ENCODE measurements at regions not wholly inside any gene's neighbourhood (a gene's known extent, or its start where the extent isn't known, plus 50 kb on each side); places are given as distances from the start of the nearest gene placed in this dataset.

DNA sequence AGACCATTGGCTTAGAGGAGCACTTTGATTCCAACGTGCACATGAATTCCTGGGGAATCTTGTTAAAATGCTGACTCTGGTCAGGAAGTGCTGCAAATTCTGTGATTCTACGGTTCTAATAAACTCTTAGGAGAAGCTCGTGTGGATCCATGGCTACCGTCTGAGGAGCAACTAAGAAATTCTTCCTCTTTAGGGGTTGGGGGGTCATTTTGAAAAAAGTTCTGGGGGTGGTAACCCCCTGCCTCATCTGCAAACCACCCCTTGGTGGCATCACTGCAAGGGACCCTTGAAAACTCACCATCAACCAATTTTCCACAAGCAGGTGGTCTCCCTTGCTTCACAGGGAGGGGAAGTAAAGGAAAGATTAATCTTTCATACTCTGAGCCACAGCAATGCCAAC is 52.2 kb upstream of the IGF1R start:
- peaks cover 3% of the 10 kb centered on the region for H3K27me3 ChIP-seq (ENCODE audit: insufficient read depth, poor library complexity, severe bottlenecking)
- H3K27ac ChIP-seq (replicated peaks): no peak overlapping the region
- no peak overlapping the region for H3K4me3 ChIP-seq (replicated peaks; ENCODE audit: insufficient read depth, low read length)
- no peak for DNase-seq (ENCODE audit: low read depth in 1 of 2, low spot score in 1 of 2)
- no peak for TF ChIP-seq GABPA (IDR thresholded peaks at IDR 0.05; ENCODE audit: low read depth)
- no peak for TF ChIP-seq REST (IDR thresholded peaks at IDR 0.05; ENCODE audit: insufficient replicate concordance, low read depth)
- TF ChIP-seq POLR2AphosphoS5 (IDR thresholded peaks at IDR 0.05; ENCODE audit: low read depth): no peak
- TF ChIP-seq CTCF (IDR thresholded peaks at IDR 0.05; ENCODE audit: insufficient read depth, low read length): no peak
- no peak for TF ChIP-seq SPI1 (IDR thresholded peaks at IDR 0.05; ENCODE audit: borderline replicate concordance, low read depth)

- no peak for TF ChIP-seq REST (IDR thresholded peaks at IDR 0.05; ENCODE audit: insufficient replicate concordance, low read depth)
- no peak for TF ChIP-seq CTCF (IDR thresholded peaks at IDR 0.05; ENCODE audit: insufficient read depth, low read length)
- no peak for TF ChIP-seq SPI1 (IDR thresholded peaks at IDR 0.05; ENCODE audit: borderline replicate concordance, low read depth)
- TF ChIP-seq POLR2AphosphoS5 (IDR thresholded peaks at IDR 0.05; ENCODE audit: low read depth): no peak
- TF ChIP-seq GABPA (IDR thresholded peaks at IDR 0.05; ENCODE audit: low read depth): no peak
- no peak for DNase-seq (ENCODE audit: low read depth in 1 of 2, low spot score in 1 of 2)
- Histone ChIP-seq H3K27ac (replicated peaks) (no peak overlapping the region), H3K27me3 (ENCODE audit: insufficient read depth, poor library complexity, severe bottlenecking) (no peaks in the 10 kb centered on the region), H3K4me3 (replicated peaks; ENCODE audit: insufficient read depth, low read length) (no peak overlapping the region)
Measured at GRCh38 chr15:98596885-98597392, 51.4 kb upstream of the IGF1R start.

- DNase-seq (ENCODE audit: low read depth in 1 of 2, low spot score in 1 of 2): no peak
- H3K4me3 ChIP-seq (replicated peaks; ENCODE audit: insufficient read depth, low read length): no peak overlapping the region
- TF ChIP-seq SPI1 (IDR thresholded peaks at IDR 0.05; ENCODE audit: borderline replicate concordance, low read depth): no peak
- no peak for TF ChIP-seq GABPA (IDR thresholded peaks at IDR 0.05; ENCODE audit: low read depth)
- no peak for TF ChIP-seq POLR2AphosphoS5 (IDR thresholded peaks at IDR 0.05; ENCODE audit: low read depth)
- TF ChIP-seq REST (IDR thresholded peaks at IDR 0.05; ENCODE audit: insufficient replicate concordance, low read depth): no peak
- TF ChIP-seq CTCF (IDR thresholded peaks at IDR 0.05; ENCODE audit: insufficient read depth, low read length): no peak
- no peak overlapping the region for H3K27ac ChIP-seq (replicated peaks)
- H3K27me3 ChIP-seq (ENCODE audit: insufficient read depth, poor library complexity, severe bottlenecking): no peaks in the 10 kb centered on the region
Measured at GRCh38 chr15:98597666-98598065, 50.7 kb upstream of the IGF1R start.
